Left colon (tissue), 2 donors: ENCODE measurements at regions not wholly inside any gene's neighbourhood (a gene's known extent, or its start where the extent isn't known, plus 50 kb on each side); places are given as distances from the start of the nearest gene placed in this dataset.
"Not testable (repeated sequence)": the region's sequence is repeated elsewhere in the genome, so short reads cannot be mapped to it uniquely, and the experiment has no call there.

Experiments used
- ATAC-seq: fragments of 200-7000 bp; cut with Tn5 transposase; one replicate; pipeline ENCODE4 v1.9.1; 2020; ENCODE audit warnings: mild to moderate bottlenecking, moderate library complexity
- DNase-seq, 2 donors: peaks; one replicate each; pipeline ENCODE4 v3.0.0-alpha.2; 2020
- intact Hi-C, 2 donors: fragments of 100-400 bp; cut with DNase I in 1 of 2; cut with micrococcal nuclease in 1 of 2; formaldehyde crosslinking; loops; one replicate each; pipeline versions ENCODE4 v1.11.2 to v1.14.0; 2022; cut with DNase I, micrococcal nuclease
- donor health status: DM: no; HTN: no; CAD: no.
- donor health status: DM: yes; HTN: yes; CAD: no.

DNA sequence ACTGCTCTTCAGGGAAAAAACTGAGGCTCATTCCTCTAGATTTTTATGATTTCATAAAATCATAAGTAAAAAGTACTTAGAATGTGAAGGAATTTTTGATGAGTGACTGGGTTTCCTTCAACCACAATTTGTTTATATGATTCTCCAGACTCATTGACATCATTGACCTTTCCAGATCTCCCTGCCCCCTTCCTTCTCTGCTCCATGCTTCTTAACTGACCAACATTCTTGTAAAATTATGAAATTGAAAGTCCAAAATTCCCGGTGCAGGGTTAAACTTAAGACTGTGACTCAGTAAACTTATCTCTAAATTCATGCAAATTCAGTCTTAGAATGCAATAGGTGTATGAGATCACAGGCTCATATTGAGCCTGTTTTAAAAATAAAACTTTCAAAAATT lies 648.9 kb downstream of the TDRD15 start:
- intact Hi-C loops, result no loop called here
- DNase-seq (no peak), ATAC-seq (no peak)

DNA sequence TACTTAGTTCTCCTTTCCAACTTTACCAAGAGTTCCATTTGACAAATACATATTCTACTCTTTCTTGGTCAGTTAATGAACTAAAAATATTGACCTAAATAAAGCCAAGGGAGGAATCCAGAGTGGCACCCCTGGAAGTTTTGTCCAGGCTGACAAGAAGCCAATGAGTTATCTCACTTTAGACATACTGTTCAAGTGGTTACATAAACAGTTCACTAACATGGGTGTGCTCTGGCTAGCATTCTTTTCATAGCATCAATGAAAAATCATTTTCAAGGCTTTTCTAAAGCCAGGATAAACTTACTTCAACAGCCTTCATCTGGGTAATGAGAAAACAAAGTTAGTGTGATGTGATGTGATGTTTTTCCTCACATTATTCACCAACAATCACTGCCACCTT lies 649.4 kb downstream of the TDRD15 start:
- no peak for ATAC-seq

DNA sequence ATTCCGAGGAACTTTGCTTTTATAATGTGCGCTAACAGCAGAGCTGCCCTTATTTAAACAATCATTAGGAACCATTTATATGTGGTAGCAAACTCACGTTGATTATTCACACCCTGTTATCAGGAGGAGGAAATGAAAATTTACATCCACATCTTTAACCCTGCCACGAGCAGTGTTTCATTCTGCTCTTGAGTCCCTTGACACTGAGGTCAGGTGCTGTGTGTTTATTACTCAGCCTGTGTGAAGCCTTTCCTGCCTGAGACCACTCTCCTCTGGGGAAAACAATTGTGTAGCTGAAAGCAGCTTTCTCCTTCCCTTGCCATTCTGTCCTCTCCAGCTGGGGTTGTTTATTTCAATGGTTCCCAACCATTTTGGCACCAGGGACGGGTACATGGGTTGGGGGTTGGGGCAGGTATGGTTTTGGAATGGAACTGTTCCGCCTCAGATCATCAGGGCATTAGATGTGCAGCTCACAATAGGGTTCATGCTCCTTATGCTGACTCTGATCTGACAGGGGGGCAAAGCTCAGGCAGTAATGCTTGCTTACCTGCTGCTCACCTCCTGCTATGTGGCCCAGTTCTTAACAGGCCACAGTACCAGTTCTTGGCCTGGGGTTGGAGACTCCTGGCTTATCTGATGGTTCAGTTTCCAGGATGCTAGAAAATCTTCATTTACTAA lies 651.1 kb downstream of the TDRD15 start:
- DNase-seq, result no peak
- intact Hi-C loops, result no loop called here
- ATAC-seq, result no peak

More for the DNA sequence above, 649.4 kb downstream of the TDRD15 start:
- intact Hi-C loops, result no loop called here
- no peak for DNase-seq

DNA sequence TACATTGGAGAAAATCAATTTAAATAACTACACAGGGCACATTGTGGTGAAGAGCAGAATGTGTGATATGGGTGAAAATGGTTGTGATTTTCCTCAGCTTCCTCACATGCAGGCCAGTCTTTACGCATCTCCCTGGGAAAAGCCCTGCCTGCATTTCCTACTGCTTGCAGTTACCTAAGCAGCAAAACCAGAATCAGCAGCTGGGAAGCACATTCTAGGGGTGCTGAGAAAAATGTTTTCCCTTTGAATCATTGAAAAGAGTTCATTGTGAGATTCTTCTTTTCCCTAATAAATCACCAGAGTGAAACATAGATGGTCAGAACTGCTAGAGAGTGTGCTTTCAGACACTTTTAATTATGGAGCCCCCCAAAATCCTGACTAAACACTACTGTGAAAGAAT lies 656.0 kb downstream of the TDRD15 start:
- no peak for ATAC-seq
- intact Hi-C loops, result no loop called here
- DNase-seq, result no peak

DNA sequence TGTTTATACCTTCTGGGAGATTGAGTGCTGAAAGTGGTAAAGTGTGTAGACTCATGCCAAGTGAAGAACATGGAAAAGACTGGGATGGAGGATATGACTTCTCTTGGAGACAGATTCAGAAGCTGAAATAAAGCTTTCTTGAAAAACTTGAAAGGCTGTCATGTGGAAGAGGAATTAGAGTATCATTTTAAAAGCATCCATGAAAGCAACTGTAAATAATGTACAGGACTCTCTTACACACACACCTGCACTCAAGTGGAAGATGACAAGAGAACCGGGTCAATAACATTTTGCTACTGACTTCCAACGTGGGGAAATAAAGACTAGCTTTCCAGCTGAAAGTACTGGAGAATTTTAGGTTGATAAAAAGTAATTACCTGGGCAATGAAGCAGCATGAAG lies 658.2 kb downstream of the TDRD15 start:
- intact Hi-C loops, result no loop called here
- no peak for DNase-seq
- ATAC-seq, result no peak

DNA sequence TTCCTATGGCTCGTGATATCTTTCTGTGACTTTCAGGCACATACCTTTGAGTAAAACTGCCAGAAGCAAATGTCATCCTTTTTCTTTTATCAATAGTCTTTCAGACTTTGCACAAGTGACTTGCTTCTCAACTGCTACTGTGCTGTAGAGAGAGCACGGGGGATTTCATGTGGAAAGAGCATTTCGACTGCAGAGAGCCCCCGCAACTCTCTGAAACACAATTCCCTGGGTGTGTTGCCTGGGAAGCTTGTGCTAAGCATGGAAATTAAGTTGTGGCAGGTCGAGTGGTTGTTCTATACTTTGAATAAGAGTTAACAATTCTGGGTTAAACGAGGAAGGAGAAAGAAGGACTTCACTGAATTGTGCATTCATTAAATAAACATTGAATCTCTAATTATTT lies 659.1 kb downstream of the TDRD15 start:
- intact Hi-C loops, result no loop called here
- ATAC-seq (no peak), DNase-seq (no peak)

DNA sequence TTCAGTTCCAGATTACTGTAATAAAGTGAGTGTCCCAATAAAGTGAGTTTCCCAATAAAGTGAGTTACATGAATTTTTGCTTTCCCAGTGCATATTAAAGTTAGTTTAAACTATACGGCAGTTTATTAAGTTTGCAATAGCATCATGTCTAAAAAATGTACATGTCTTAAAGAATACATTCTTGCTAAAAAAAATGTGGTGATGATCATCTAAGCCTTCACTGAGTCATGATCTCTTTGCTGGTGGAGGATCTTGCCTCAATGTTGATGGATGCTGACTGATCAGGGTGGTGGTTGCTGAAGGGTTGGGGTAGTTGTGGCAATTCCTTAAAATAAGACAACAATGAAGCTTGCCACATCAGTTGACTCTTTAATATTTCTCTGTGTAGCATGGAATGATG lies 664.2 kb downstream of the TDRD15 start:
- DNase-seq, result no peak
- intact Hi-C loops, result no loop called here
- ATAC-seq, result no peak

DNA sequence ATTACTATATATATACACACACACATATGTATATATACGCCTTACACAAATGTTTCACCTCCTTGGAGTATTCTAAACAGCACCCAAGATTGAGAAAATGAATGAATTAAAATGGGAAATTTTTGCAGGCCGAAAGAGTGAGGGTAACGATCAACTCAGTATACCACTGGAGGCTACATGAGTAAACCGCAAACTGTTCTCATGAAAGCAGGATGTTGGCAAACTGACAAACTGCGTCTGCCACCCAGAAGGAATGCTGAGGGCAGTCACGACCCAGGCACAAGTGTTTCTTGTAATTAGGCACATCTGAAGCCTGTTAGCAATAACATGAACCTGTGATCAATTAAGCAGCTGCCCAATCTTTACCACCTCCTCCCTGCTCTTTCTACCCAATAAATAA lies 666.5 kb downstream of the TDRD15 start:
- ATAC-seq, DNase-seq, intact Hi-C loops: not testable (repeated sequence)

DNA sequence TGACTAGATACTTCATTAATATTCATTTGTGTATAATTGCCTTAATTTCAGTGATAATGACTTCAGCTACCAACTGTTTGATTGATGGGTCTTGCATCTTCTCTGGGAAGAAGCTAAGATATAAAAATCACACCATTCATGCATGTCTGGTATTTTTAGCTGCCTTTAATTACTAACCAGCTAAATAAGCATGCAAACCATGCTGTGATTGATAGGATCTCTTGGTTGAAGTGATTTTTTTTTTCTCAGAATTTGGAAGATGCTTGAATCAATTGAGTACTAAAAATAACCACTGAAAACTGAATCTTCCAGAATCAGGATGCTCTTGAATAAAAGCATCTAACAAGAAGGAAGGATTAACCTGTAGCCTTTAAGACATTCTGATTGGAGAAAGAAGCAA lies 668.8 kb downstream of the TDRD15 start:
- DNase-seq (no peak), ATAC-seq (no peak)
- intact Hi-C loops, result no loop called here

DNA sequence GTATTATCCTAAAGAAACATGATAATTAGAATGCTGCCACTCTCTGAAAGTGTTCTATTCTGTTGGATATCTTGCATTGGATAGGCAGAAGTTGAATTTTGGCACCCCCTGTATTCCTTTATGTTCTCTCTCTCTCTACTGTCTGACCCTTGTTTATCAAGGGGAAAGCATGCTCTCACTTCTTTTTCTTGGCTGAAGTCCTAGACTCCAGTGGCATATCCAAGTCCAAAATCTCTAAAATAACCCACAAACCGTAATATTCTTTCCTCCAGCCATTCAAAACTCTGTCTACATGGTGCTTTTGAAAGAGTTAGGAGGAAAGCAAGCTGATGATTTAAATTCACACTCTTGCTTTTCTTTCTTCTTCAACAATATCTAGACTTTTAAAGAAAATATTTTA lies 669.7 kb downstream of the TDRD15 start:
- ATAC-seq (no peak), DNase-seq (no peak)
- intact Hi-C loops, result no loop called here

DNA sequence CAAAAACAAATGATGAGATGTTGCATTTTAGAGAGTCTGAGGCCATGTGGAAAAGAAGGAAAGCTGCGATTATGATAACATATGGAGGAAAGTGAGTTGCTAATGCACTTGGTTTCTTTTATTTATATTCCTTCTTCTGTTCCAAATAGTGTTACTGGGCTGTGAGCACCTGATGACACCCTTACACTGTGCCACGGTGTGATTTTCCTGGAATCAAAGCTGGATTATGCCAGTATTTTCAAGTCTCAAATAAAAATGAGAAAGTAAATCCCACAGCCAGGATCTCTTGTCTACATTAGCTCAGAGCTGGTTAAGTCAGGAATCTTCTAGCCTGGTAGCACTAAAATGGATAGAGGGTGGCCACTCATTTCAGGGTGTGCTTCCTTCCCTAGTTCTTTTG lies 670.8 kb downstream of the TDRD15 start:
- ATAC-seq, result no peak
- intact Hi-C loops, result no loop called here

DNA sequence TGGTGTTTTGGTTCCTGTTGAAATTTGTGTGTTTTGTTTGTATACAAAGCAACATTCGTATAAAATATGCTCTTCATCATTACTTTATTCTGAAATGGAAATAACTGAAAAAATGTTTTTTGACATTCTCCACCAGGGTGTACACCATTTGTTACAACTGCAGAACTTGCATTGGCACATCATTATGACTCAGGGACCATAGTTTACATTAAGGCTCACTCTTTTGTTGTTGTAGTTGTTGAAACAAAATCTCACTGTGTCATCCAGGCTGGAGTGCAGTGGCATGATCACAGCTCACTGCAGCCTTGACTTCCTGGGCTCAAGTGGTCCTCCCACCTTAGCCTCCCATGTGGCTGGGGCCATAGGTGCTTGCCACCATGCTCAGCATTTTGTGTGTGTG lies 676.6 kb downstream of the TDRD15 start:
- intact Hi-C loops, result no loop called here
- DNase-seq (no peak), ATAC-seq (no peak)

More for the DNA sequence above, 670.8 kb downstream of the TDRD15 start:
- no peak for DNase-seq

DNA sequence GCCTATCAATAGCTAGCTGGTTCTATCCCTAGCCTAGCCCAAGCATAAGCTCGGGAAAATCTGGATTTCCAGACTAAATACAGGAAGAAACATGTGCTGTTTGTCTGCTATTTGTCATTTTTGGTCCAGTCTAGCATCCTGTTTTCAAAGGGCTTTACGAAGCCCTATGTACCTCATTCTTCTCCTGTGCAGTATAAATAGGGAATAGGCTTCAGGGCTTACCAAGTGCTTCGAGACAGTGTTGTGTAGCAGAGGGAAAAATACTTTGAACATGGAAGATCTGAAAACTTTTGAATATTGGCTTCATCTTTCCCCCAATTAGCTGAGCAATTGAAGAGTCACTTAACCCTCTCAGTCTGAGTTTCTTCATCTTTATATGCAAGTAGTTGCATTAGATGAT lies 679.8 kb downstream of the TDRD15 start:
- intact Hi-C loops, result no loop called here
- DNase-seq (no peak), ATAC-seq (no peak)

DNA sequence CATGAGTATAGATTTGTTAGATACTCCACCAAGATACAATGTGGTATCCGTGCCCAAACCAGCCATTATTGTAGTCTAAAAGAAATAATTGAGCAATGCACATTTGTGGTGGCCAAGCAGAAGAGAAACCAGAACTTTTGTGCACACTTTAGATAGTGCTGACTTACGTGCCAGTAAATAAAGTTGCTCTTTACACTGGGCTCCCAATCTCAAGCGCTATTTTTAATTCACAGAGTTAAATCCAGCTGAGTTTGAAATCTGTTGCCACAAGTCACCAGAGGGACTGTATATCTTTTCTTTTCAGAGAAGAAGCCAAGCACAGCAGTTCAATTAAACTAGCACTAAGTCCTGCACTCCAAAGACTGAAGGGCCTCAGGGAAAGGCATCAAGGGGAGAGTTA lies 680.4 kb downstream of the TDRD15 start:
- intact Hi-C loops, result no loop called here
- ATAC-seq, result no peak

DNA sequence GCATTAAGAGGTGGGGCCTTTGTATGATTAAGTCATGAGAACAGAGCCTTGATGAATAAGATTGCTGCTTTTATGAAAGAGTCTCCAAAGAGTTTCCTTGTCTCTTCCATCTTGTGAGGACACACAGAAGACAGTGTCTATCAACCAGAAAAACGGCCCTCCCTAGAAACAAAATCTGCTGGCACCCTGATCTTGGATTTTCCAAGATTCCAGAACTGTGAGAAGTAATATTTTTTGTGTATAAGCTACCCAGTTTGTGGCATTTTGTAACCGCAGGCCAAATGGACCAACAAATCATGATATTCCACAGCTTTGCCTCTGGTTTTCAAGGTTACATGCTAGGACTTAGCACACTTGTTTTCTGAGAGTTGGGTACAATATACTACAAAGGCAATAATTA lies 687.8 kb downstream of the TDRD15 start:
- intact Hi-C loops, result no loop called here
- ATAC-seq (no peak), DNase-seq (no peak)

More for the DNA sequence above, 680.4 kb downstream of the TDRD15 start:
- no peak for DNase-seq

DNA sequence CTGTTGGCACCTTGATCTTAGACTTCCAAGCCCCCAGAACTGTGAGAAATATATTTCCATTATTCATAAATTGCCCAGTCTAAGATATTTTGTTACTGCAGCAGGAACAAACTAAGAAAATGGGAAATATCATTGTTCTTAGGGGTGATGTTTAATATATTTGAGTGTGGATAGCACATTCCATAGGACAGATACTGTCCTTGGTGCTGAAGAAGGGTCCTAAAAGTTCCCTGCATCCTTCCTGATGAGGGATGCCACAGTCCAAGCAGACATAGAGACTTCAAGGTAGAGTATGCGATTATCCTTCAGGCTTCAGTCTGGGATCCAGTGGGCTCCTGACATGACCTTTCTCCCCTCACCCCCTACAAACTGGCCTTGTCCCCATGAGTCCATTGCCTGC lies 689.0 kb downstream of the TDRD15 start:
- ATAC-seq, result no peak
- intact Hi-C loops, result no loop called here
- no peak for DNase-seq

DNA sequence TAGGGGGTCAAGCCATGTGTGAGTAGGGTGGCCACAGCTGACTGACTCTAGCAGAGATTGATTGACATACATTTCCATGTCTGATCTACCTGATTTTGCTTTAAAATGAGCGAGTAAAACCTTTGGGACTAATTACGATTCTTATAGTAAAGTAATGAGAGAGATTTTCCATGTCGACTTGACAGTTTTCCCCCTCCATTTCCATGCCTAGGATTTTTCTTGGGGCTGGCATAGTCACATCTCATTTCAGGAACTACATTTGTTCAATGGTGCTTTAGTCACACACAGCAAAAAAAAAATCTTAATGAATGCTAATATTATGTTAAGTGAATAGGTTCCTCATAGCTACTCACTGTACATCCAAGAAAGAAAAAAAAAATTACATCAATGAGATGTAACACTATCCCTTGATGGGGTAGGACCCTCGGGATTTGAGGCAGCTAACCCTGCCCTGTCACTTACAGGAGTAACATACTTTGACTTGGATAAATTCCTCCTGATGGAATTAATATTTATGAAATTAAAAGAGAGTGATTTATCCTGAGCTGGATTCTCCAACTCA lies 690.9 kb downstream of the TDRD15 start:
- DNase-seq, result no peak
- ATAC-seq, result no peak
- intact Hi-C loops, result no loop called here

DNA sequence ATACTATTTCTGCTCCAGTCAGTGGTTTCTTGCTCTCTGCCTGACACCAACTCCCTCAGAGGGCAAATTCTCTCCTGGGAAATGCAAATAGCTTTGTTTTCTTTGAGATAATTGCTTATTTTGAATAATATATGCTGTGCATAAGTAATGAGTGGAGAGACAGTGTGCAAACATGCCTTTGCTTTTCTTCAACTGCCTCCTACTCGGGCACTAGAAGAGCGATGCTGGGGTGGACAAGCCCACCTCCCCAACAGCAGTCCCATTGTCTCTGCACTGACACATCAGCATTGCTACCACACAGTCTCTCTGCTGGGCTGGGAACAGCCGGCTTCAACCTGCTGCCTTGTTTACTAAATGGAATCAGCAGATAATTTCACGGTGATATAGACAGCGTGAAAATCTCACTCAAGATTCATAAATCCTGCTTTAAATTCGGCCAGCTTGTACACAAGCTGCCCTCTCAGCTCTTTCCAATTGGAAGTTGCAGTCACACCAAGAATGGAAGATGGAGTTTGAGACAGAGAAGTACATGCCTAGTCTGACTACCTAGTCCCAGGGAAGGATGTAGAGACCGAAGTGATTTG lies 694.5 kb downstream of the TDRD15 start:
- intact Hi-C loops, result no loop called here
- DNase-seq, result no peak
- ATAC-seq, result no peak

DNA sequence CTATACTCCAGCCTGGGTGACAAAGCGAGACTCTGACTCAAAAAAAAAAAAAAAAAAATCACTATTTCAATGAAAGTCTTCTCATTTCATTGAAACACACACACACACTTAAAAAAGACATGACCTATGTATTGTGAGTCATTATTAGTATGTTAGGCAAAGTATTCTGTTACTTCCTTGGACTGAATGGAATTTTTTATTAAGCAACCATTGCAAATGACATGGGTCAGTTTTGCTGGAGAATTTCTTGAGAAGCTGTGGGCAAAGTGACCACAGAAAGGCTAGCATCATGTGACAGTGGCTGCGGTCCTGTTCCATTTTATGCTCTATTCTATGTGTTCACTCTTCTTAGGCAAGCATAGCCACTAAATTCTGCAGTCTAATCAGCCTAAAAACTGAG lies 695.7 kb downstream of the TDRD15 start:
- intact Hi-C loops, result no loop called here
- DNase-seq (no peak), ATAC-seq (no peak)

DNA sequence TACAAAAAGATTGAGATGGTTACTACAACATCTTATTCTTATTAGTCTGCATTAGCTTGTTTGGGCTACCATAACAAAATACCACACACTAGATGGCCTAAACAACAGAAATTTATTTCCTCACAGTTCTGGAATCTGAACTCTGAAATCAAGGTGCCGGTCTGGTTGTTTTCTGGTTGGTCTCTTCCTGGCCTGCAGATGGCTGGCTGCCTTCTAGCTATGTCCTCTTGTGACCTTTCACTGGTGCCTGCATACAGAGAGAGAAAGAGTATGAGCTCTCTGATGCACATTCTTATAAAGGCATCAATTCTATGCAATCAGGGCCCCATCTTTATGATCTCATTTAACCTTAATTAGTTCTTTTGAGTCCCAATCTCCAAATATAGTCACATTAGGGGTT lies 696.5 kb downstream of the TDRD15 start:
- no peak for DNase-seq
- intact Hi-C loops, result no loop called here
- ATAC-seq, result no peak

DNA sequence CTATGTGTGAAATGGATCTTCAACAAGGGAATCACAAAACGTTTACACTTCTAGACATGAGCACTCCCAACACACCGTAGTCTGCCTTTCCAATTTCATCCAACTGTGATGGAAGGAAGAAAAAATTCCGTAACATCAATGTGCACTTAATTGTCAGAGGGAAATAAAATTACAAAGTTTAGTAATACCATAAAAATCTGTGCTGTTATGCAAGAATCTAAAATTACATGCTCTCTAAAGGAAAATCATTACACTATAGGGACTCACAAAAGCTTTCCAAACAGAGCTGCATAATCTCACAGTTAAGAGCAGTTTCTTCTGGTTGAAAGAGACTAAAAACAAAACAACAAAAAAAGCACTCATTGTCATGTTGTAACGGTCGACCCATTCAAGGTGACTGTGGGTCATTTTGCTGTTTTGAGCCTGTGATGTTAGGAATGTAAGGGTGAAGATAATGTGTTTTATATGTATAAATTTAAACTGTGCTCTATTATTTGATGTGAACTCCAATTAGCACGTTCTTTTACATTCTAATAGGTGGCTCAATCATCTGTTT lies 698.0 kb downstream of the TDRD15 start:
- no peak for DNase-seq
- intact Hi-C loops, result no loop called here
- ATAC-seq, result no peak
